ENCODE measurements at regions not wholly inside any gene's neighbourhood (a gene's known extent, or its start where the extent isn't known, plus 50 kb on each side); places are given as distances from the start of the nearest gene placed in this dataset.

- TF ChIP-seq CTCF (IDR thresholded peaks at IDR 0.05 in 4 of 5, conservative IDR thresholded peaks at IDR 0.05 in 1 of 5): no peak
- no peak for TF ChIP-seq POLR2A (IDR thresholded peaks at IDR 0.05)
Measured at GRCh38 chr5:51091816-51092215, 291.4 kb upstream of the ISL1 start.

Measured in gastrocnemius medialis (tissue), 4 donors.